Right atrium auricular region (tissue), 2 donors: ENCODE measurements at regions not wholly inside any gene's neighbourhood (a gene's known extent, or its start where the extent isn't known, plus 50 kb on each side); places are given as distances from the start of the nearest gene placed in this dataset.

Source experiments
- DNase-seq: peaks from one replicate; pipeline ENCODE4 v3.0.0-alpha.2; 2019; ENCODE audit warnings: low spot score
- H3K27ac ChIP-seq, 2 donors: fragments of 200-600 bp; sonication (generic); 1 replicate in 1 of 2; 2 replicates in 1 of 2; pipeline ENCODE4 v1.5.1; 2016 to 2019
- H3K27me3 ChIP-seq, 2 donors: fragments of 200-600 bp; sonication (generic); one replicate each; pipeline versions ENCODE4 v1.5.1 to v1.6.0; 2017 to 2019
- H3K36me3 ChIP-seq: fragments of 200-600 bp; sonication (generic); one replicate; pipeline ENCODE4 v1.5.1; 2016
- H3K4me1 ChIP-seq, 2 donors: fragments of 200-600 bp; sonication (generic); one replicate each; pipeline versions ENCODE4 v1.5.1 to v1.6.0; 2017 to 2019
- H3K4me3 ChIP-seq, 2 donors: fragments of 200-600 bp; sonication (generic); 1 replicate in 1 of 2; 2 replicates in 1 of 2; pipeline ENCODE4 v1.5.1; 2017 to 2019; ENCODE audit warnings: mild to moderate bottlenecking in 1 of 2, moderate library complexity in 1 of 2
- H3K9me3 ChIP-seq, 2 donors: fragments of 200-600 bp; sonication (generic); one replicate each; pipeline ENCODE4 v1.5.1; 2019
- CTCF ChIP-seq, 2 donors: fragments of 200-600 bp; sonication (generic); IDR thresholded peaks; one replicate each; pipeline ENCODE4 v1.5.1; 2019; ENCODE audit warnings: antibody characterized with exemption in 2 of 2

DNA sequence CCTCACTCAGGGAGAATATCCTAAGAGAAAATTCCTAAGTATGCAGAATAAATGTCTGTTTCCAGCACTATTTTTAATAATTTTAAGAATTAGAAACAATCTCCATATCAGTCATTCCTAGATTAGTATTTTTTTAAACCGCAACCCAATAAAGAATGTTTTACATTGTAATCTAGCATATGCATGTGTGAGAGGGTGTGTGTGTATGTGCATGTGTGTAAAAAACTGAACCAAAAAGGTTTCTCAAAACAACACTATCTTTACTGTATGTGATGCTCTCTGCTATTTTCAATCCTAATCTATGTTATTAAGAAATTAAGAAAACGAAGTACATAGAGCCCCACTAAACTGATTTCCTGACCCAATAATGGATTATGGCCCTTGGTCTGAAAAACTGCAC, 90.6 kb upstream of the AKIP1 start:
- H3K36me3 ChIP-seq = no peaks in the 10 kb centered on the region
- no peak overlapping the region for H3K27ac ChIP-seq
- no peaks in the 10 kb centered on the region for H3K27me3 ChIP-seq
- no peak overlapping the region for H3K4me3 ChIP-seq
- no peak for TF ChIP-seq CTCF (IDR thresholded peaks at IDR 0.05)
- no peaks in the 10 kb centered on the region for H3K9me3 ChIP-seq
- no peak for DNase-seq
- H3K4me1 ChIP-seq = peaks cover 0 to under 1% of the 10 kb centered on the region in 2 donors

DNA sequence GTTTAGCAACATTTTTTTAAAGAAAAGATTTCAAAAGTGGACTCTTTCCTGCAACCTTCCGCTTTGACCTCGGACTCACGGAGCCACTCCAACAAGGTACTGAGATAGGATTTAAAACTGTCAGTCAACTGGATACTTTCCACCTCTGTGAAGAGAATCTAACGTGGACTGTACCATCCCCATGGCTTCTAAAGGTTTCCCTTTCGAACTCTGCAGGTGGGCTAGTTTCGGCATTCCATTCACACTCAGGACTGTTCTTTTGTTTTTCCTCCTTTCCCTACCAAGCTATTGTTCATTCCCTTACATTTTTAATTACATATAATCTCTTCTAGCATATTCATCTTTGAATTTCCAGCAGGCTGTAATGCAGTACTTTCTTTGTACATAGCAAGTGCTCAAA, 88.5 kb upstream of the AKIP1 start:
- Histone ChIP-seq H3K4me1 (peaks cover 0 to 11% of the 10 kb centered on the region in 2 donors), H3K27me3 (no peaks in the 10 kb centered on the region), H3K4me3 (no peak overlapping the region), H3K36me3 (no peaks in the 10 kb centered on the region), H3K9me3 (no peaks in the 10 kb centered on the region), H3K27ac (no peak overlapping the region)
- no peak for TF ChIP-seq CTCF (IDR thresholded peaks at IDR 0.05)
- no peak for DNase-seq

DNA sequence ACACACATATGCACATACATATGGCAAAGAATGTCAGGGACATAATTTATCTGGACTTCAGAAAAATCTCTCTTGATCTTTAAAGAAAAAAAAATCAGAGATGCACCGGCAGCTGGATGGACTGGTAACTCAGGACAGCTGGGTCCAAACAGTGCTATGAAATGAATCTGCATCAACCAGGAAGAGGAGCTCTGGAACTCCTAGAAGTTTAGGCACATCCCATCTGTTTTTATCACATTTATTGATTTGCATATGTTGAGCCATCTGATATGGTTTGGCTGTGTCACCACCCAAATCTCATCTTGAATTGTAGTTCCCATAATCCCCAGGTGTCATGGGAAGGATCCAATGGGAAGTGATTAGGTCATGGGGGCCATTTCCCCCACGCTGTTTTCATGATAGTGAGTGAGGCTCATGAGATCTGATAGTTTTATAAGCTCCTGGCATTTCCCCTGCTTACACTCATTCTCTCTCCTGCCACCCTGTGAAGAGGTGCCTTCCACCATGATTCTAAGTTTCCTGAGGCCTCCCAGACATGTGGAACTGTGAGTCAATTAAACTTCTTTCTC, 87.7 kb upstream of the AKIP1 start:
- no peak for TF ChIP-seq CTCF (IDR thresholded peaks at IDR 0.05)

GRCh38 chr11:8826139-8826786, 84.7 kb upstream of the AKIP1 start:
- DNase-seq = no peak
- Histone ChIP-seq H3K4me1 (peaks cover 0 to 11% of the 10 kb centered on the region in 2 donors), H3K4me3 (no peak overlapping the region), H3K27me3 (no peaks in the 10 kb centered on the region), H3K27ac (peak overlapping the region in 1 of 2 donors; percentile 18), H3K9me3 (no peaks in the 10 kb centered on the region), H3K36me3 (no peaks in the 10 kb centered on the region)
- no peak for TF ChIP-seq CTCF (IDR thresholded peaks at IDR 0.05)

More for the DNA sequence above, 87.7 kb upstream of the AKIP1 start:
- Histone ChIP-seq H3K4me3 (no peak overlapping the region), H3K36me3 (no peaks in the 10 kb centered on the region), H3K27ac (no peak overlapping the region), H3K9me3 (no peaks in the 10 kb centered on the region), H3K4me1 (peaks cover 0 to 11% of the 10 kb centered on the region in 2 donors), H3K27me3 (no peaks in the 10 kb centered on the region)
- no peak for DNase-seq

DNA sequence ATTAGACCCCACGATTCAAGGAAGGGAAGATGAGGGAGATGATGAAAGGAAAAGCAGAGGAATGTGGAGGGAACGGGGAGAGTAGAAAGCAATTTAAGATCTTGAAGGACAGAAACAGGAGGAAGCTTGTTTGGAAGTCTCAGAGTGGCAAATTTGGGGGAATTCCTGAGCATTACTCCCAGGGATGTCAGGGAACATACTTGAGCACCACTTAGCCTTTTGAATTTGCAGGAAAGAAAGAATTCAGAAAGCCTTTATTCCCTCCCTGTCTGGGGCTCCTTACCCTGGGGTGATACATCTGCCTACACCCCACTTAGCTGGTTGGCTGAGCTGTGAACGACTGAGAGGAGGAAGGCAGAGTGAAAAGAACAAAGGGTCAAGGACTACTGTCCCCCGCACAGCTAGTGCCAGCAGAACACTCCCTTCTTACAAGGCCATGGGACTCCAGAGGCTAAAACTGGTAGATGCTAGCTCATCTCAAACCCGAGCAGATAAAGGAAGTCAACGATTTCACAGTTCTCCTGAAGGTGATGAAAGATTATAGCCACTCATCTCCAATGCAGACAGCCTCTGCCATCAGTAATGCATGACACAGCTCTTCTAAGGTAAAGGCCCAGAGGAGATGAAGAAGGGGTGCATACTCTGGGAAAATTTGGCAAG, 84.0 kb upstream of the AKIP1 start:
- no peak overlapping the region for H3K4me3 ChIP-seq
- H3K9me3 ChIP-seq = no peaks in the 10 kb centered on the region
- no peaks in the 10 kb centered on the region for H3K27me3 ChIP-seq
- H3K36me3 ChIP-seq = no peaks in the 10 kb centered on the region
- peaks cover 0 to 11% of the 10 kb centered on the region in 2 donors for H3K4me1 ChIP-seq
- TF ChIP-seq CTCF (IDR thresholded peaks at IDR 0.05) = no peak
- H3K27ac ChIP-seq = no peak overlapping the region
- DNase-seq = peak; percentile 34
